ENCODE measurements at regions not wholly inside any gene's neighbourhood (a gene's known extent, or its start where the extent isn't known, plus 50 kb on each side); places are given as distances from the start of the nearest gene placed in this dataset.

GRCh38 chr9:108191065-108191464 lies 664.7 kb downstream of the ACTL7B start:
- TF ChIP-seq CTCF (conservative IDR thresholded peaks at IDR 0.05 in 1 of 2, IDR thresholded peaks at IDR 0.05 in 1 of 2; ENCODE audit: extremely low read depth in 1 of 2, insufficient read depth in 1 of 2, low read depth in 1 of 2, low read length in 2 of 2) (no peak), EZH2 (IDR thresholded peaks at IDR 0.05; ENCODE audit: borderline replicate concordance, low read length) (no peak)
